Neuronal stem cell (in vitro differentiated cells): ENCODE measurements at regions not wholly inside any gene's neighbourhood (a gene's known extent, or its start where the extent isn't known, plus 50 kb on each side); places are given as distances from the start of the nearest gene placed in this dataset.
"Not testable (repeated sequence)": the region's sequence is repeated elsewhere in the genome, so short reads cannot be mapped to it uniquely, and the experiment has no call there.

Source experiments
- DNase-seq: peaks from one replicate; pipeline ENCODE4 v3.0.0-alpha.2; 2013; ENCODE audit warnings: low spot score
- H2AFZ ChIP-seq: one replicate; pipeline ENCODE4 v1.6.1; 2013; ENCODE audit warnings: mild to moderate bottlenecking, low read length, inconsistent platforms
- H2AK5ac ChIP-seq: 2 replicates; pipeline ENCODE4 v1.6.1; 2013; ENCODE audit warnings: low read depth, mild to moderate bottlenecking, inconsistent platforms, low read length, moderate library complexity, mixed read lengths
- H2BK120ac ChIP-seq: 2 replicates; pipeline ENCODE4 v1.6.1; 2013; ENCODE audit warnings: low read depth, mild to moderate bottlenecking, inconsistent platforms, low read length, moderate library complexity, mixed read lengths
- H2BK12ac ChIP-seq: one replicate; pipeline ENCODE4 v1.6.1; 2013; ENCODE audit warnings: low read length, inconsistent platforms
- H2BK15ac ChIP-seq: 2 replicates; pipeline ENCODE4 v1.6.1; 2013; ENCODE audit warnings: mild to moderate bottlenecking, low read length, inconsistent platforms, mixed read lengths
- H2BK5ac ChIP-seq: one replicate; pipeline ENCODE4 v1.6.1; 2013; ENCODE audit warnings: inconsistent platforms, mild to moderate bottlenecking, low read length, moderate library complexity
- H3K14ac ChIP-seq: one replicate; pipeline ENCODE4 v1.6.1; 2013; ENCODE audit warnings: low read length, inconsistent platforms
- H3K18ac ChIP-seq: 2 replicates; pipeline ENCODE4 v1.6.1; 2013; ENCODE audit warnings: low read length, inconsistent platforms
- H3K23ac ChIP-seq: 2 replicates; pipeline ENCODE4 v1.6.1; 2013; ENCODE audit warnings: low read depth, mild to moderate bottlenecking, mixed read lengths, low read length, inconsistent platforms; ENCODE audit not compliant: poor library complexity
- H3K27ac ChIP-seq: replicated peaks from 3 replicates; pipeline ENCODE4 v1.5.1; 2013; ENCODE audit warnings: low read length, inconsistent platforms
- H3K27me3 ChIP-seq, 3 experiments: 2 replicates each; pipeline ENCODE4 v1.6.1; 2013; ENCODE audit warnings: low read length in 3 of 3, mild to moderate bottlenecking in 2 of 3, inconsistent platforms in 1 of 3, low read depth in 1 of 3, mixed read lengths in 1 of 3, moderate library complexity in 1 of 3; ENCODE audit not compliant: control insufficient read depth in 3 of 3, insufficient read depth in 3 of 3
- H3K36me3 ChIP-seq, 2 donors: replicated peaks in 1 of 2; 2 replicates each; pipeline ENCODE4 v1.6.1; 2013; ENCODE audit warnings: low read length in 2 of 2; ENCODE audit not compliant: control insufficient read depth in 2 of 2, insufficient read depth in 2 of 2
- H3K4ac ChIP-seq: 2 replicates; pipeline ENCODE4 v1.6.1; 2013; ENCODE audit warnings: inconsistent platforms, mild to moderate bottlenecking, low read length, moderate library complexity
- H3K4me1 ChIP-seq, 2 donors: 1 replicate in 1 of 2; 2 replicates in 1 of 2; pipeline ENCODE4 v1.6.1; 2013; ENCODE audit warnings: low read length in 2 of 2, low read depth in 1 of 2; ENCODE audit not compliant: control insufficient read depth in 2 of 2, insufficient read depth in 1 of 2
- H3K4me2 ChIP-seq: one replicate; pipeline ENCODE4 v1.6.1; 2013; ENCODE audit warnings: mild to moderate bottlenecking, low read length, inconsistent platforms; ENCODE audit not compliant: insufficient read depth, poor library complexity, severe bottlenecking
- H3K4me3 ChIP-seq, 2 donors: 2 replicates each; pipeline ENCODE4 v1.5.1; 2013; ENCODE audit warnings: low read length in 2 of 2, mild to moderate bottlenecking in 2 of 2, inconsistent platforms in 1 of 2, moderate library complexity in 1 of 2
- H3K79me1 ChIP-seq: one replicate; pipeline ENCODE4 v1.6.1; 2013; ENCODE audit warnings: low read depth, mild to moderate bottlenecking, inconsistent platforms, low read length, moderate library complexity
- H3K9ac ChIP-seq: one replicate; pipeline ENCODE4 v1.6.1; 2013; ENCODE audit warnings: mild to moderate bottlenecking, low read depth, low read length, inconsistent platforms; ENCODE audit not compliant: poor library complexity
- H3K9me3 ChIP-seq, 2 donors: replicated peaks in 1 of 2; 2 replicates each; pipeline versions ENCODE3 to v1.6.1; 2013; ENCODE audit warnings: low read length in 2 of 2, mild to moderate bottlenecking in 2 of 2, inconsistent platforms in 1 of 2, low read depth in 1 of 2, mixed read lengths in 1 of 2, moderate library complexity in 1 of 2; ENCODE audit not compliant: control insufficient read depth in 2 of 2, insufficient read depth in 1 of 2
- H4K8ac ChIP-seq: one replicate; pipeline ENCODE4 v1.6.1; 2013; ENCODE audit warnings: low read depth, mild to moderate bottlenecking, inconsistent platforms, low read length, moderate library complexity
- H4K91ac ChIP-seq: one replicate; pipeline ENCODE4 v1.6.1; 2013; ENCODE audit warnings: low read length, low read depth, mild to moderate bottlenecking, inconsistent platforms; ENCODE audit not compliant: poor library complexity
- WGBS, 2 donors: extraction: QIAGEN DNeasy Blood & Tissue Kit; methylation state at CpG; one replicate each; pipeline ENCODE4 v1.1.7; 2013; ENCODE audit warnings: missing lambda C conversion rate in 2 of 2, mixed read lengths in 1 of 2; ENCODE audit not compliant: insufficient read length in 2 of 2, insufficient replicate concordance in 1 of 2; ENCODE audit errors: extremely low coverage in 2 of 2; 5-methylcytosine and 5-hydroxymethylcytosine counted together

- Histone ChIP-seq H3K4me1 (no peaks in the 10 kb centered on the region), H3K4me2 (no peak overlapping the region), H2BK15ac (no peak overlapping the region), H3K36me3 (no peaks in the 10 kb centered on the region), H3K79me1 (no peaks in the 10 kb centered on the region), H2AFZ (no peak overlapping the region), H3K14ac (no peak overlapping the region), H3K4ac (no peak overlapping the region), H3K27me3 (no peaks in the 10 kb centered on the region), H2BK5ac (no peak overlapping the region), H3K9ac (no peak overlapping the region), H3K23ac (no peak overlapping the region), H3K9me3 (no peaks in the 10 kb centered on the region), H3K18ac (no peak overlapping the region), H3K4me3 (no peak overlapping the region), H4K8ac (no peak overlapping the region), H4K91ac (no peak overlapping the region), H3K27ac (no peak overlapping the region), H2BK12ac (no peak overlapping the region), H2AK5ac (no peak overlapping the region), H2BK120ac (no peak overlapping the region)
- no CpG with 5 or more reads among the region's 3 CpGs for WGBS, 2 donors
- no peak for DNase-seq
These were observed 71.8 kb upstream of the LTBP1 start for GRCh38 chr2:32874931-32875330.

- Histone ChIP-seq H4K91ac (no peak overlapping the region), H3K23ac (no peak overlapping the region), H4K8ac (no peak overlapping the region), H2BK15ac (no peak overlapping the region), H2BK5ac (no peak overlapping the region), H3K79me1 (no peaks in the 10 kb centered on the region), H2BK12ac (no peak overlapping the region), H2BK120ac (no peak overlapping the region), H3K36me3 (no peaks in the 10 kb centered on the region), H3K9me3 (no peaks in the 10 kb centered on the region), H3K4ac (no peak overlapping the region), H3K27me3 (no peaks in the 10 kb centered on the region), H3K27ac (no peak overlapping the region), H3K14ac (no peak overlapping the region), H2AK5ac (no peak overlapping the region), H3K9ac (no peak overlapping the region), H3K18ac (no peak overlapping the region), H3K4me2 (no peak overlapping the region), H2AFZ (no peak overlapping the region), H3K4me3 (no peak overlapping the region), H3K4me1 (peaks cover 0 to 1% of the 10 kb centered on the region in 2 donors)
- no CpG with 5 or more reads among the region's 12 CpGs for WGBS, 2 donors
- no peak for DNase-seq
These were observed 68.9 kb upstream of the LTBP1 start for GRCh38 chr2:32877587-32878510.

GRCh38 chr2:32879943-32880342 is 66.8 kb upstream of the LTBP1 start:
- WGBS, 2 donors: no CpG with 5 or more reads among the region's 7 CpGs
- H2BK5ac ChIP-seq, H2BK15ac ChIP-seq, H3K9ac ChIP-seq, DNase-seq, H3K36me3 ChIP-seq, H4K91ac ChIP-seq, H2BK12ac ChIP-seq, H3K79me1 ChIP-seq, H3K4me1 ChIP-seq, H2BK120ac ChIP-seq, H2AK5ac ChIP-seq, H3K9me3 ChIP-seq, H3K27ac ChIP-seq, H3K4ac ChIP-seq, H3K4me2 ChIP-seq, H2AFZ ChIP-seq, H3K4me3 ChIP-seq, H3K23ac ChIP-seq, H3K27me3 ChIP-seq, H3K18ac ChIP-seq, H4K8ac ChIP-seq, H3K14ac ChIP-seq: not testable (repeated sequence)

DNA sequence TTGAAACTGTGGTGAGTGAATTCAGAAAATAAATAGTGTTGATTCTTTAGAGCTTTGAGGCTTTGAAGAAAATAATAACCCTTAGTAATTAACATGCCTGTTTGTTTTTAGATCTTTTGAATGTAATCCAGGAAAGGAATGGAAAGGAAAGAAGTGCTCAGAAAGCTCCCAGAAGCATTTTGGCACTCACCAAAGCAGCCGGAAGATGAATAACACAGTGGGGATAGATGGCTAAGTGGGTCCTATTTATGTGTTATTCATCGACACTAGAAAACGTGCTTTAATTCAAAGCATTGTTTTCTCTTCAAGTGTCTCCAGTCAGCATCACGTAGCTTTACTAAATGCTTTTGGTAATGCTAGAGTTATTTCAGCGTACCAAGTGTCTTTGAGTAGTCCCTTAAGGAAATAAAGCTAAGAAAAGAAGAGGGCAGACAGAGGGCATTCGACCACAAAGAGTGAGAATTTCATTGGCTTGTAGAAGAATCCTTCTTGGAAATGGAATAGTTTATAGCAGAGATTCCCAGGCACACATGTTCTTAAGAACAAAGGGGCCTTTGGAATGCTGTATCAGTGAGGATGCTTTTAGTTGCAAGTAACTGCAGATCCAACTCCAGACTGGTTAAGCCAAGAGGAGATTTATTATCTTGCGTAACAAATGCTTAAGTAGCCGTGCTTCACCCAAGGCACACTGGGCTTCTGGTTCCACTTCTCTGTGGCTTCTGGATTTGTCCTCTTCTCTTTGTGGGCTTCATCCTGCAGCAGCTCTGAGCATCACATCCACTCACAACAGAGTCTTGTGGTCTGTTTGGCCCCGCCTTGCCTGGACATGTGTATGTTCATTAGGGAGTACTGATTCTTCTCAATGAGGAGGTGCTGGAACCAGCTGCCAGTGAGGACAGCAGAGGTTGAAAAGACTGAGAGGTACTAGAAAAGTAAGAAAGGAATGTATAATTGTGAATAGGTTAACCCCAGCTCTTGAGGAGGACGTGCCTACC is 63.6 kb upstream of the LTBP1 start:
- no peaks in the 10 kb centered on the region for H3K27me3 ChIP-seq
- no peak overlapping the region for H3K9ac ChIP-seq
- no peak overlapping the region for H4K8ac ChIP-seq
- no peak overlapping the region for H3K23ac ChIP-seq
- H4K91ac ChIP-seq: no peak overlapping the region
- peak overlapping the region; percentile 15 for H3K27ac ChIP-seq
- H3K79me1 ChIP-seq: no peaks in the 10 kb centered on the region
- H2BK120ac ChIP-seq: no peak overlapping the region
- H3K4me3 ChIP-seq: no peak overlapping the region
- no peak overlapping the region for H2AK5ac ChIP-seq
- H3K14ac ChIP-seq: no peak overlapping the region
- no peaks in the 10 kb centered on the region for H3K36me3 ChIP-seq
- peak overlapping the region; percentile 73 for H2AFZ ChIP-seq
- WGBS, 2 donors: no CpG with 5 or more reads among the region's 10 CpGs
- H2BK5ac ChIP-seq: no peak overlapping the region
- no peak overlapping the region for H2BK12ac ChIP-seq
- no peak overlapping the region for H2BK15ac ChIP-seq
- no peak for DNase-seq
- H3K4ac ChIP-seq: no peak overlapping the region
- peaks cover 2 to 6% of the 10 kb centered on the region in 2 donors for H3K4me1 ChIP-seq
- peaks cover 3 to 7% of the 10 kb centered on the region in 2 donors for H3K9me3 ChIP-seq
- no peak overlapping the region for H3K4me2 ChIP-seq
- no peak overlapping the region for H3K18ac ChIP-seq
